ENCODE measurements at regions not wholly inside any gene's neighbourhood (a gene's known extent, or its start where the extent isn't known, plus 50 kb on each side); places are given as distances from the start of the nearest gene placed in this dataset.

DNA sequence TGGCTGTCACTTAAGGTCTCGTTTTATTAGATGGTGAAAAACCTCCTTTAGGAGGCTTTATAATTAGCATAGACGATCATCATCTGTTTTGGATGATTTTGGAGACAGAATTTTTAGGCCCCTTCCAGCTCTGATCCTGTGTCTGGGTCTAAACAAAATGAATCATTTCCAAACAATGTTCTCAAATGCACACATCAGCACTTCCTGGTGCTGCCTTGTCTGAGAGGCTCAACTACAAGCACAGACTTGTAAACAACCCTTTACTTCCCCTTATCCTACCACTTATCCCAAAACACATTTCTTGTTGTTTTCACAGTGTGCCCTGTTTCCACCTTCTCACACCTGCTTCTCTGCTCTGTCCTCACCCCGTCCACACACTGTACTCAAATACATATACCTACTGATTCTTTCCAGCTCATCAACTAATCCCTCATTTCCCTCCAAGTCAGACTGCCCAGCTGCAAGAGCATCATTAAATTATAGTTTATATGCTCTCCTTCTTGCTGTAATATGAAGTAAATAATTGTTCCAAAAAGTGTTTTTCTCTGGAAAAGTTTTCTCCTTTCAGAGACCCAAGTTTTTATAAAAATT, 71.2 kb upstream of the COL3A1 start (continued):
- TF ChIP-seq, protein P1, sequence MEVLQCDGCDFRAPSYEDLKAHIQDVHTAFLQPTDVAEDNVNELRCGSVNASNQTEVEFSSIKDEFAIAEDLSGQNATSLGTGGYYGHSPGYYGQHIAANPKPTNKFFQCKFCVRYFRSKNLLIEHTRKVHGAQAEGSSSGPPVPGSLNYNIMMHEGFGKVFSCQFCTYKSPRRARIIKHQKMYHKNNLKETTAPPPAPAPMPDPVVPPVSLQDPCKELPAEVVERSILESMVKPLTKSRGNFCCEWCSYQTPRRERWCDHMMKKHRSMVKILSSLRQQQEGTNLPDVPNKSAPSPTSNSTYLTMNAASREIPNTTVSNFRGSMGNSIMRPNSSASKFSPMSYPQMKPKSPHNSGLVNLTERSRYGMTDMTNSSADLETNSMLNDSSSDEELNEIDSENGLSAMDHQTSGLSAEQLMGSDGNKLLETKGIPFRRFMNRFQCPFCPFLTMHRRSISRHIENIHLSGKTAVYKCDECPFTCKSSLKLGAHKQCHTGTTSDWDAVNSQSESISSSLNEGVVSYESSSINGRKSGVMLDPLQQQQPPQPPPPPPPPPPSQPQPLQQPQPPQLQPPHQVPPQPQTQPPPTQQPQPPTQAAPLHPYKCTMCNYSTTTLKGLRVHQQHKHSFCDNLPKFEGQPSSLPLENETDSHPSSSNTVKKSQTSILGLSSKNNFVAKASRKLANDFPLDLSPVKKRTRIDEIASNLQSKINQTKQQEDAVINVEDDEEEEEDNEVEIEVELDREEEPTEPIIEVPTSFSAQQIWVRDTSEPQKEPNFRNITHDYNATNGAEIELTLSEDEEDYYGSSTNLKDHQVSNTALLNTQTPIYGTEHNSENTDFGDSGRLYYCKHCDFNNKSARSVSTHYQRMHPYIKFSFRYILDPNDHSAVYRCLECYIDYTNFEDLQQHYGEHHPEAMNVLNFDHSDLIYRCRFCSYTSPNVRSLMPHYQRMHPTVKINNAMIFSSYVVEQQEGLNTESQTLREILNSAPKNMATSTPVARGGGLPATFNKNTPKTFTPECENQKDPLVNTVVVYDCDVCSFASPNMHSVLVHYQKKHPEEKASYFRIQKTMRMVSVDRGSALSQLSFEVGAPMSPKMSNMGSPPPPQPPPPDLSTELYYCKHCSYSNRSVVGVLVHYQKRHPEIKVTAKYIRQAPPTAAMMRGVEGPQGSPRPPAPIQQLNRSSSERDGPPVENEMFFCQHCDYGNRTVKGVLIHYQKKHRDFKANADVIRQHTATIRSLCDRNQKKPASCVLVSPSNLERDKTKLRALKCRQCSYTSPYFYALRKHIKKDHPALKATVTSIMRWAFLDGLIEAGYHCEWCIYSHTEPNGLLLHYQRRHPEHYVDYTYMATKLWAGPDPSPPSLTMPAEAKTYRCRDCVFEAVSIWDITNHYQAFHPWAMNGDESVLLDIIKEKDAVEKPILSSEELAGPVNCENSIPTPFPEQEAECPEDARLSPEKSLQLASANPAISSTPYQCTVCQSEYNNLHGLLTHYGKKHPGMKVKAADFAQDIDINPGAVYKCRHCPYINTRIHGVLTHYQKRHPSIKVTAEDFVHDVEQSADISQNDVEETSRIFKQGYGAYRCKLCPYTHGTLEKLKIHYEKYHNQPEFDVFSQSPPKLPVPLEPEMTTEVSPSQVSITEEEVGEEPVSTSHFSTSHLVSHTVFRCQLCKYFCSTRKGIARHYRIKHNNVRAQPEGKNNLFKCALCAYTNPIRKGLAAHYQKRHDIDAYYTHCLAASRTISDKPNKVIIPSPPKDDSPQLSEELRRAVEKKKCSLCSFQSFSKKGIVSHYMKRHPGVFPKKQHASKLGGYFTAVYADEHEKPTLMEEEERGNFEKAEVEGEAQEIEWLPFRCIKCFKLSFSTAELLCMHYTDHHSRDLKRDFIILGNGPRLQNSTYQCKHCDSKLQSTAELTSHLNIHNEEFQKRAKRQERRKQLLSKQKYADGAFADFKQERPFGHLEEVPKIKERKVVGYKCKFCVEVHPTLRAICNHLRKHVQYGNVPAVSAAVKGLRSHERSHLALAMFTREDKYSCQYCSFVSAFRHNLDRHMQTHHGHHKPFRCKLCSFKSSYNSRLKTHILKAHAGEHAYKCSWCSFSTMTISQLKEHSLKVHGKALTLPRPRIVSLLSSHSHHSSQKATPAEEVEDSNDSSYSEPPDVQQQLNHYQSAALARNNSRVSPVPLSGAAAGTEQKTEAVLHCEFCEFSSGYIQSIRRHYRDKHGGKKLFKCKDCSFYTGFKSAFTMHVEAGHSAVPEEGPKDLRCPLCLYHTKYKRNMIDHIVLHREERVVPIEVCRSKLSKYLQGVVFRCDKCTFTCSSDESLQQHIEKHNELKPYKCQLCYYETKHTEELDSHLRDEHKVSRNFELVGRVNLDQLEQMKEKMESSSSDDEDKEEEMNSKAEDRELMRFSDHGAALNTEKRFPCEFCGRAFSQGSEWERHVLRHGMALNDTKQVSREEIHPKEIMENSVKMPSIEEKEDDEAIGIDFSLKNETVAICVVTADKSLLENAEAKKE (CRISPR knock-in tag; IDR thresholded peaks at IDR 0.05) = no peak
- TF ChIP-seq EZH2 (IDR thresholded peaks at IDR 0.05; ENCODE audit: low read depth, unreplicated experiment) (no peak), NANOG (IDR thresholded peaks at IDR 0.05; ENCODE audit: borderline replicate concordance) (no peak)

DNA sequence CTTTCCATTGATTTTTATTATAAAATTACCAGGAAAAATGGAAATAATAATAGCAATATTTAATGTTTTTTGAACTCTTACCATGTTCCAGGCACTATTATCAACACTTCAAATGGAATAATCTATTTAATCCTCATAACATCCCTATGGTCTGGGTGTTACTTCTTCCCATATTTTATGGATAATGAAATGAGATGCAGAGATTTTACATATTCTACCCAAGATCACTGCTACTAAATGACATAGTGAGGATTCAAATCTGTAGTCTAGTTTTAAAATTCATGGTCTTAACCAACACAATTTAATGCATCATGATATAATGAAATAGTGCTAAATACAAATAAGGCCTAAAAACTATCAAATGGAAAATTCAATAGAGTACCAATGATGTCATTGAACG, 70.4 kb upstream of the COL3A1 start:
- H3K27me3 ChIP-seq (ENCODE audit: insufficient read depth) = no peaks in the 10 kb centered on the region
- no peaks in the 10 kb centered on the region for H3F3A ChIP-seq (replicated peaks; ENCODE audit: low read depth)
- Mint-ChIP-seq H3K4me1 (no peaks in the 10 kb centered on the region), H3K27ac (no peak overlapping the region), H3K27me3 (ENCODE audit: insufficient read depth, low read depth, poor library complexity) (peaks cover 2% of the 10 kb centered on the region), H3K36me3 (ENCODE audit: low read depth) (no peaks in the 10 kb centered on the region), H3K9me3 (no peaks in the 10 kb centered on the region), H3K4me3 (no peak overlapping the region)
- DNase-seq (ENCODE audit: low spot score) (no peak), ATAC-seq (no peak)
- no peak overlapping the region for H3K27ac ChIP-seq (ENCODE audit: low read depth)
- no peaks in the 10 kb centered on the region for H4K20me1 ChIP-seq (replicated peaks; ENCODE audit: insufficient read depth)
- no peaks in the 10 kb centered on the region for H3K36me3 ChIP-seq (ENCODE audit: insufficient read depth)
- H3K79me2 ChIP-seq (replicated peaks; ENCODE audit: insufficient read depth) = no peaks in the 10 kb centered on the region
- peaks cover 4% of the 10 kb centered on the region; the same call in 1 of the 2 replicates for H3K9me2 ChIP-seq (ENCODE audit: insufficient read depth)
- no peak overlapping the region for H2AFZ ChIP-seq
- no peaks in the 10 kb centered on the region for H3K4me1 ChIP-seq (ENCODE audit: insufficient read depth)
- no peak overlapping the region for H3K4me2 ChIP-seq
- no peak overlapping the region for H3K4me3 ChIP-seq
- TF ChIP-seq, protein P2, sequence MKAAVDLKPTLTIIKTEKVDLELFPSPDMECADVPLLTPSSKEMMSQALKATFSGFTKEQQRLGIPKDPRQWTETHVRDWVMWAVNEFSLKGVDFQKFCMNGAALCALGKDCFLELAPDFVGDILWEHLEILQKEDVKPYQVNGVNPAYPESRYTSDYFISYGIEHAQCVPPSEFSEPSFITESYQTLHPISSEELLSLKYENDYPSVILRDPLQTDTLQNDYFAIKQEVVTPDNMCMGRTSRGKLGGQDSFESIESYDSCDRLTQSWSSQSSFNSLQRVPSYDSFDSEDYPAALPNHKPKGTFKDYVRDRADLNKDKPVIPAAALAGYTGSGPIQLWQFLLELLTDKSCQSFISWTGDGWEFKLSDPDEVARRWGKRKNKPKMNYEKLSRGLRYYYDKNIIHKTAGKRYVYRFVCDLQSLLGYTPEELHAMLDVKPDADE (IDR thresholded peaks at IDR 0.05) = no peak
- no peak for TF ChIP-seq ZNF114 (CRISPR knock-in tag; IDR thresholded peaks at IDR 0.05)
- TF ChIP-seq, protein P1 (CRISPR knock-in tag; IDR thresholded peaks at IDR 0.05) = no peak
